GM21576 (cell line): ENCODE measurements at regions not wholly inside any gene's neighbourhood (a gene's known extent, or its start where the extent isn't known, plus 50 kb on each side); places are given as distances from the start of the nearest gene placed in this dataset.

Experiments used
- ATAC-seq: cut with Tn5 transposase; IDR thresholded peaks from one replicate; pipeline ENCODE4 v1.9.1; 2021; ENCODE audit warnings: mild to moderate bottlenecking, moderate library complexity; ENCODE audit not compliant: unreplicated experiment

GRCh38 chr13:104372095-104372655 lies 1306.0 kb upstream of the SLC10A2 start:
- ATAC-seq = no peak

- no peak for ATAC-seq
Observed at GRCh38 chr13:104365430-104365829, 1299.2 kb upstream of the SLC10A2 start.

GRCh38 chr13:104357672-104358354 lies 1291.6 kb upstream of the SLC10A2 start:
- ATAC-seq = no peak

GRCh38 chr13:104357174-104357573 lies 1291.0 kb upstream of the SLC10A2 start:
- ATAC-seq = no peak

- ATAC-seq = no peak
Observed at GRCh38 chr13:104355041-104355670, 1288.9 kb upstream of the SLC10A2 start.

DNA sequence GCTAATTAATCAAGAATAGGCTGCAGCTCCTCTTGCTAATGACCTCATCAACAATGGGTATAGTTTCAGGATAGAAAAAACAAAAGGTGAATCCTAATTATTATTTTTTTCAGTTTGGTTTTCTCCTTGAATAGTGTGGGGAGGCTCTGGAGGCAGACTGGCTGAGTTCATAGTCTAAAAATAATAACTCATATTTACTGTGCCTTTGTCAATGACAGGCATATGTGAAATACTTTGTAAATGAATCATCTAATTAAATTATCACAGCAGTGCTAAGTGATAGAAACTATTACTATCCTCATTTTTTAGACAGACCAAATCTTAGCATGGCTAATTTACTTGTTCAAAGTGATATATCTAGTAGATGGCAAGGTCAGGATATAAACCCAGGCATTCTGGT lies 1261.0 kb upstream of the SLC10A2 start:
- ATAC-seq = no peak

DNA sequence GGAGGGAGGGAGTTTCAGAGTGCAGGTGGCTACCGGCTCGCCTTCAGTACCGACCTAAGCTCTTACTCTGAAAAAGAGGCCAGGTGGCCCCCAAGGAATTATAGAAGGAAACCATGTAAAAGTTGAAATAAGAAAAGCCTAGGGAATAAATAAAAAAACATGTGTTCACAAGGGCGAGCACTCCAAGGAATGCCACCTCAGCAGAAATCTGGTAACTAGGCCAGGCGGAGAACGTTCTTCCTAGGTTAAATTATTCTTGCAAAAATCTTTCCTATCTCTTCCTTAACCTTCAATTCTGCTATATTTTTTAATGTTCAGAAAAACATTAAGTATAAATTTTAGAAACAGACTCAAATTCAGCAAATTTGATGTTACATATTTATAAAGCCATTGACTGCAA lies 1260.3 kb upstream of the SLC10A2 start:
- no peak for ATAC-seq

DNA sequence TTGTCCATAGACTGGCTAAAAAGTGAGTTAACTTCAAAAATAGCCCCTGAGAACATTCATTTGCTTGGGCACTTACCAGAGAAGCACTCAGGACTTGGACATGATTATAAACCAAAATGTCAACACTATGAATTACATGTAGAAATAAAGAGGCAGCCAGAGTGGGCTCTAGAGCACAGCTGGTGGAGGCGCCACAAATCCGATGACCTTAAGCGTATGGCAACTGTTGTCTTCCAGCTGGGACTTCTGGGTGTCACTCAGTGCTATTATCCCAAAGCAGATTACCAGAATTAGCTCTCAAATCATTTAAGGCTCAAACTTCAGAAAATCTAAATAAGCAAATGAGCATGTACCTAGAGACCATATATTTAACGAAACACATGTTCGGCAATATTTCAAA lies 1255.5 kb upstream of the SLC10A2 start:
- ATAC-seq = no peak

DNA sequence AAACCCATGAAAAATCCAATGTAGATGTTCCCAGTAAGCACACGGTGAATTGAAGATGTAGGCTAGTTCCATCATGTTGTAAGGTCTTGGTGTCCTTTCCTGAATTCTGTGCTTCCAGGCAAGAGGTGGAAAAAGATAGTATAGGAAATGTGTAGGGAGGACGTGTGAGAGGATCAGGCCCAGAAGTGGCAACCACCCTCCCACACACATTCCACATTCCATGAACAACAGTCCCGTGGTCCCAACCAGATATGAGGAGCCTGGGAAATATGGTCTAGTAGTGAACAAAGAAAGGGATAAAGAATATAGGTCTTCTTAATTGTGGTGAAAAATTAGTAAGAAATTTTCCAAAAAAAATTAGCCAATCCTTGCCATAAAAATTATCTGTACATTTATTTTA lies 1254.2 kb upstream of the SLC10A2 start:
- no peak for ATAC-seq

DNA sequence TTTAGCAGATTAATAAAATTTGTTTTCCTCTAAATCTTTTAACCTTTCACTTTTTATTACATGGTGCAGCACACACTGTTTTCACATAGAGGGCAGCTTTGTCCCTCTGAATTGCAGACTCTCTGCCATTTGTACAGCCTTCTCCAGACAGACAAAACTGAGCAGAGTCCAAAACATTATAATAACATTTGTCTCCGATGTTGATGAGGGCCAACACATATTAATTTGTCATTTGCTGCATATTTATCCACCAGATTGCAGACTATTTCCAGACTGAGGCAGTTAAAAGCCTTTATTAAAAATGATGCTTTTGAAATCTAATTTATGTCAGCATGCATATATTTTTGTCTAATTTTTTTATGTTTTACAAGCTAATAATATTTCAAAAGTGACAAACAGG lies 1251.9 kb upstream of the SLC10A2 start:
- ATAC-seq = no peak

- ATAC-seq = no peak
Observed at GRCh38 chr13:104315606-104316005, 1249.4 kb upstream of the SLC10A2 start.

DNA sequence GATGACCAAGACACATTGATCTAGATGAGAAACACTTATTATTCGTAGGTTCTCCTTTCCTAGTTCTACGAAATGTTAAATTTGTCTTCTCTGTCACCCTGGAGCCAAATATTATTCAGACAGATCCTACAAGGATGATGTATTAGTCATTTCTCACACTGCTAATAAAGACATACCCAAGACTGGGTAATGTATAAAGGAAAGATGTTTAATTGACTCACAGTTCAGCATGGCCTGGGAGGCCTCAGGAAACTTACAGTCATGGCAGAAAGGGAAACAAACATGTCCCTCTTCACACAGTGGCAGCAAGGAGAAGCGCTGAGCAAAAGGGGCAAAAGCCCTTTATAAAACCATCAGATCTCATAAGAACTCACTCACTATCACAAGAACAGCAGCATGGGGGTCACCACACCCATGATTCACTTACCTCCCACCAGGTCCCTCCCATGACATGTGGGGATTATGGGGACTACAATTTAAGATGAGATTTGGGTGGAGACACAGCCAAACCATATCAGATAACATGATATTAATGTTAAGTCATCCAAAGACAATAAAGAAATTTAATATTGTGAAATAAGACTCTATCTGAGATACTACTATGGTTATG lies 1248.8 kb upstream of the SLC10A2 start:
- ATAC-seq = no peak

GRCh38 chr13:104314321-104314720 lies 1248.1 kb upstream of the SLC10A2 start:
- ATAC-seq = no peak

DNA sequence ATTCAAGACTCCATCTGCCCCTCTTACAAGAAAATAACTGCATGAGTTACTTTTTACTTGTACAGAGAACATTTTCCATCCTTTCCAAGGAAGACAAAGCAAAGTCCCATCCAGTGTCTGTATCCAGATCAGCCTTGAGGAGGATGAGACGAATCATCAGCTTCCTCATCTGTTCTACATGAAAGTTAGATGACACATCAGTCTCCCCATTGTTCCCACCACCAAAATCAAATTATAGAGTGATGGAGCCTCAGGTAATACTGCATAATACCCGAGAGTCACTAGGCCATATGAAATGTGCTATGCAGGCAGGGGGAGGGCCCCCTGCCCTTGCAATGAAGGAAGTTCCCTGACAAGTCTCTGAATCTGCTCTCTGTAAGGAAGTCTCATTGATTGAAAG lies 1244.6 kb upstream of the SLC10A2 start:
- no peak for ATAC-seq

GRCh38 chr13:104309431-104309830 lies 1243.2 kb upstream of the SLC10A2 start:
- ATAC-seq = no peak

DNA sequence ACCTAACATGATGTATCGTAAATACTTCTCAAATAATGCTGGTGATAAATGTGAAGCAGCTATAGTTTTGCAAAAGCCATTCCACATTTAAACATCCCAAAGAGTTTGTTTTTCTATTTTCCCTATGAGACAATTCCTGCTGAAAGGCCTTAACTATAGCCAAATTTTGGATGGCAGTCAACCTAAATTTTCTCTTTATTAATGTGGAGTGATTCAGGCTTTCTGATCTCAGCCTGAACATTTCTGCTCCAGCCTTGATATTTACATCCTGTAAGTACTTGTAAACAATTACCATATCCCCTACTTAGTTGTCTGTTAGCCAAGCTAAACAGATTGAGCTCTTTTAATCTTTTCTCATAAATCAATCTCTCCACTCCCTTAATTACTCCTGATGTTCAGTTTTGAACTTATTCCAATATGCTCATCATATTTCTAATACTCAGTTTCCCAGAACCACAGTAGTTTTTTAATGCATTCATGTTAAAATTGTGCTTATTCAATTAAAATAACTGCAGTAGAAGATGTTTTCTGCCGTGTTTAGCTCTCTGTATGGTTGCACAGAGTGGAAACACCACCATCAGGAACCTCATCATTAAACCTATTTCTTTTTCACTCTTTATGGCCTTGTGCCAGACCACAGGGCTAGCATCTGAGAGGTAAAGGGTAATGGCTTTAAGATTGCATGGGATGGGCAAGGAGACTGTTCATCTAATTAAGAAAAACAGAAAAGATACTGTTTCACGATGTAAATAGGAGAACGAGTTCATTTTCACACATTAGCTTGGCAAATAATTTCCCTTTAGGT lies 1235.2 kb upstream of the SLC10A2 start:
- ATAC-seq = no peak

- ATAC-seq = no peak
Observed at GRCh38 chr13:104297075-104297474, 1230.9 kb upstream of the SLC10A2 start.

DNA sequence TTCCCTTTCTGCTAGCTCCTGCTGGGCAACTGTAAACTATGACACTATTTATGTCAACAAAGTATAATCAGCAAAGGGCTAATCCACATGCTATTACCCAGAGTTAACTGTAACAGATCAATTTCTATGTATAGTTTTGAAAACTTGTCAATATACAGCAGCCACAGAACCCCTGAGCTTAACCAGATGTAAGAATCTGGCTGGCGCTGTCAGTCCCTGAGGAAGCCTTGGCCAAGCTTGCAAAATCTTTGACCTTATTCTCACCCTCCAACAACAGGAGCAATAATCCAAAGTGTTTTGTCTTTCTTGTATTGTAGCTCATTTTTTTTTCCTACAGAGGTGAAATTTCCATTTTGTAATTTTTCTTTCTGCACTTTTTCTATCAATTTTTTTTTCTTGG lies 1230.1 kb upstream of the SLC10A2 start:
- ATAC-seq = no peak

DNA sequence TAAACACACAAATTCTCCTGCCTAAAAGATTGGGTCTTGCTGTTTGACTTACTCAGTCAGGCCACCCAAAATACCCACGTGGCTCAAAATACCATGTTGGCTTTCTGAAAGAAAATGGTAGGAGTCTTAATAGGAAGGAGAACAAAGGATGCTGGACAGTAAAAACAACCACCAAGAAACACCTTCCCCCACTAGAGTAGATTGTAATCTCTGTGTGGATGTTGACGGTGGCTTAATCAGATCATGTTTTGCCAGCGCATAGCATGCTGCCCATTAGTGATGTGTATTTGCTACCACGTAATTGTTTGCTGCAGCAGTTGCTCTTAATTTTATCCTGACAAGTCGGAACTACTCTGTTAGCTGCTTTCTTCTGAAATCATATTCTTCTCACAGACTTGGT lies 1229.3 kb upstream of the SLC10A2 start:
- ATAC-seq = no peak

DNA sequence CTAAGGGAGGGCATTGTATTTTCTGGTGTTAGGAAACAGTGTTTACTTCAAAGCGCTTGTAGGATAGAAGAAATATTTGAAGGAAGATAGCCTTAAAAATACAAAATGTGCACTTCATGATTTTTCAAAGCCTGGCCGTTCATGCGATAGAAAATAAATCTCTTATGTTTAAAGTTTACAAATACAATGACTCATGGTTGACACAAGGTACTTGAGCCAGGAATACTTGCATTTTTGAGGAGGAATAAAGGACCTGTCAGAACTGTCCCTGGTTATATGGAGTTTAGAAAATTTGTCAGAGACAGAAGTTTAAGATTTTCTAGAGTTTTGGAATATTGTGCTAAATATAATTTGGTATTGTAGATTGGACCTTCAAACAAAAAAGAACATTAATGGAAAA lies 1223.2 kb upstream of the SLC10A2 start:
- ATAC-seq = no peak

GRCh38 chr13:104288496-104288895 lies 1222.3 kb upstream of the SLC10A2 start:
- ATAC-seq = no peak
